ENCODE measurements at regions not wholly inside any gene's neighbourhood (a gene's known extent, or its start where the extent isn't known, plus 50 kb on each side); places are given as distances from the start of the nearest gene placed in this dataset.

DNA sequence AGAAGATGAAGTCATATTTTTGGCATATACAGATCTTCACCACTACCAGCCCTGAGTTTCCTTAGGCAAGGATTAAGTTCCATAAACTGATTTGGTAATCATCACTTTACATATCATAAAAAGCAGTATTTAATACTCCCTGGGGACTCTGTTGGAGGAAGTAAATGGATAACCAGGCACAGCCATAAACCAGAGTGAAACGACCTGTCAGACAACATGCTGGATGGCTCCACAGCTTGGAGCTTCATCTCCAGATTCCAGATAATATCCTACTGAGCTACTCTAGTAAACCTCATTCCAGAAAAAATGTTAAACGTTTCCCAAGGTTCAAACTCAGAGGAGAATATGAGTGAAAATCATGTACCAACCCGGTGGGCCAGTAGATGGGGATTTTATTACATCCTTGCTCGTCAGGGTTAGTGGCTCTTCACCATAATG lies 109.2 kb downstream of the BASP1 start:
- WGBS, 2 donors (ENCODE audit: low coverage in 1 of 2) = 38 to 59% methylated on average over 1 to 4 of the region's 4 CpGs
- Histone ChIP-seq H3K9me3 (no peaks in the 10 kb centered on the region), H3K4me3 (no peak overlapping the region), H3K27me3 (no peaks in the 10 kb centered on the region), H3K4me1 (no peaks in the 10 kb centered on the region), H3K27ac (no peak overlapping the region), H3K36me3 (no peaks in the 10 kb centered on the region)
- TF ChIP-seq POLR2AphosphoS5 (IDR thresholded peaks at IDR 0.05) (no peak), EP300 (IDR thresholded peaks at IDR 0.05) (no peak), POLR2A (IDR thresholded peaks at IDR 0.05) (no peak)
- TF ChIP-seq, protein P1, sequence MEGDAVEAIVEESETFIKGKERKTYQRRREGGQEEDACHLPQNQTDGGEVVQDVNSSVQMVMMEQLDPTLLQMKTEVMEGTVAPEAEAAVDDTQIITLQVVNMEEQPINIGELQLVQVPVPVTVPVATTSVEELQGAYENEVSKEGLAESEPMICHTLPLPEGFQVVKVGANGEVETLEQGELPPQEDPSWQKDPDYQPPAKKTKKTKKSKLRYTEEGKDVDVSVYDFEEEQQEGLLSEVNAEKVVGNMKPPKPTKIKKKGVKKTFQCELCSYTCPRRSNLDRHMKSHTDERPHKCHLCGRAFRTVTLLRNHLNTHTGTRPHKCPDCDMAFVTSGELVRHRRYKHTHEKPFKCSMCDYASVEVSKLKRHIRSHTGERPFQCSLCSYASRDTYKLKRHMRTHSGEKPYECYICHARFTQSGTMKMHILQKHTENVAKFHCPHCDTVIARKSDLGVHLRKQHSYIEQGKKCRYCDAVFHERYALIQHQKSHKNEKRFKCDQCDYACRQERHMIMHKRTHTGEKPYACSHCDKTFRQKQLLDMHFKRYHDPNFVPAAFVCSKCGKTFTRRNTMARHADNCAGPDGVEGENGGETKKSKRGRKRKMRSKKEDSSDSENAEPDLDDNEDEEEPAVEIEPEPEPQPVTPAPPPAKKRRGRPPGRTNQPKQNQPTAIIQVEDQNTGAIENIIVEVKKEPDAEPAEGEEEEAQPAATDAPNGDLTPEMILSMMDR (IDR thresholded peaks at IDR 0.05) = no peak
- no peak for ATAC-seq

DNA sequence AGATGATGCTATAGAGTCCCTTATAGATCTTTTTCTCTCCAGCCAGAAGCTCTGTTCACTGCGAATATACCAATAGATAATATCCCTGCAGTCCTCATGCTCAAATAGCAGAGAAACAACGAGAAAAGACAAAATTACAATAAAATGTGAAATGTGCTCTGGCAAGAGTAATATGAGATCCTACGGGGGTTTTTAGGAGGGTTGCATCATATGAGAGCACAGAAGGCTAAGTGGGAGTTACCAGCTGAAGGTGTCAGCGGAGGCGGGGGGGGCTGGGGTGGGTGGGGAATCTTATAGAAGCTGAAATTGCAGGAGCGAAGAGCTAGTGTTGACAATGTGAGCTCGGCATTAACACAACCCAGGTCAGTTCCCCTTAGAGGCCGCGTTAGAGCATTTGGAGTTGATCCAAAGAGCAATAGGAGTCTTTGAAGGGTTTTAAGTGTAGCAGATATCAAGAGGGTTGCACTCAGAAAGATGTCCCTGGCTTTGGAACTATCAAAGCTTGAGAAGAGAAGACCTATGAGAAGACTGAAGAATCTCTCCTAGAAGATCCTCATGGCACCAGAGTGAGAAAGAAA lies 109.7 kb downstream of the BASP1 start:
- no peak for TF ChIP-seq POLR2AphosphoS5 (IDR thresholded peaks at IDR 0.05)
- no peak for TF ChIP-seq EP300 (IDR thresholded peaks at IDR 0.05)
- TF ChIP-seq, protein P1 (IDR thresholded peaks at IDR 0.05) = no peak
- no peak for TF ChIP-seq POLR2A (IDR thresholded peaks at IDR 0.05)
- Histone ChIP-seq H3K36me3 (no peaks in the 10 kb centered on the region), H3K4me3 (no peak overlapping the region), H3K27ac (no peak overlapping the region), H3K4me1 (no peaks in the 10 kb centered on the region), H3K9me3 (no peaks in the 10 kb centered on the region), H3K27me3 (no peaks in the 10 kb centered on the region)
- ATAC-seq = no peak
- WGBS, 2 donors (ENCODE audit: low coverage in 1 of 2) = 53 to 58% methylated on average over 7 to 8 of the region's 9 CpGs

DNA sequence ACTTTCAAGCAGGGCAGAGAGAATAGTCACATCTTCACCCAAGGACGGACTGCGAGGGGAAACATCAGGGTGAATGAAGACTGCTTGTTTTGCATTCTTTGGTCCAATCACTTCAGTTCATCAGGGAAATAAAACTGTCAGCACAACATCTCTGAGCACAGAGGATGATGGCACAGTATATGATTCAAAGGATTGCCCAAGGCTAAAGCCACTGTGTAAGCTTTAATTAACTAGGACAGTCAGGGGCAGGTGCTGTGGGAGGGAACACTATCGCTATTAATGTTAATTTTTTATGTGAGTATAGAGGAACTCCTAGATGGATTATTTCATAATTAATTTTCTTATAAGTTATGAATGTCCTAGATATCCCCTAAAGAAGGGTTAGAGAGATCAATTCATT lies 112.1 kb downstream of the BASP1 start:
- no peak overlapping the region for H3K4me3 ChIP-seq
- H3K27ac ChIP-seq = no peak overlapping the region
- H3K4me1 ChIP-seq = no peaks in the 10 kb centered on the region
- TF ChIP-seq POLR2AphosphoS5 (IDR thresholded peaks at IDR 0.05) (no peak), POLR2A (IDR thresholded peaks at IDR 0.05) (no peak), EP300 (IDR thresholded peaks at IDR 0.05) (no peak)
- TF ChIP-seq, protein P1 (IDR thresholded peaks at IDR 0.05) = no peak
- WGBS, 2 donors (ENCODE audit: low coverage in 1 of 2) = 87 to 95% methylated on average over 2 to 3 of the region's 3 CpGs
- no peaks in the 10 kb centered on the region for H3K36me3 ChIP-seq
- ATAC-seq = no peak
- H3K27me3 ChIP-seq = no peaks in the 10 kb centered on the region
- no peaks in the 10 kb centered on the region for H3K9me3 ChIP-seq

DNA sequence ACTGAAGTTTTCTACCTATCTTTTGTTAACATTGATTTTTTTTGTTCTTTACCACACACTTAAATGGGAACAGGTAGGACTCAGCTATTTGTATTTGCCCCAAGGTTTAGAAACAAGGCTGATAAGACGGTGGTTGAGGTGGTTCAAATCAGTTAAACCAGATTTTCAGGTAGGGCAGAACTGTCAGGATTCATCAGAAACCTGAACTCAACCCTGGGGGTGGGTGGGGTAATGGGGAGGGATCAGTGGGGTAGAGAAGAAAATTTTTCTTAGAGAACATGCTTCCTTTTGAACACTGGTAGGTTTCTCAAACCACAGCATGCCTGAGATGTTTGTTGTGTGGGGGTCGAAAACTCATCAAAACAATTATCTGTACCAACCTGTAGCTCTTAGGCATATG lies 113.0 kb downstream of the BASP1 start:
- H3K9me3 ChIP-seq = no peaks in the 10 kb centered on the region
- H3K4me3 ChIP-seq = no peak overlapping the region
- TF ChIP-seq POLR2AphosphoS5 (IDR thresholded peaks at IDR 0.05) (no peak), POLR2A (IDR thresholded peaks at IDR 0.05) (no peak), EP300 (IDR thresholded peaks at IDR 0.05) (no peak)
- TF ChIP-seq, protein P1 (IDR thresholded peaks at IDR 0.05) = no peak
- no peaks in the 10 kb centered on the region for H3K27me3 ChIP-seq
- ATAC-seq = no peak
- whole genome bisulfite sequencing, 2 donors (ENCODE audit: low coverage in 1 of 2) = 17 to 74% methylated on average over 1 to 2 of the region's 2 CpGs
- H3K4me1 ChIP-seq = no peaks in the 10 kb centered on the region
- no peaks in the 10 kb centered on the region for H3K36me3 ChIP-seq
- no peak overlapping the region for H3K27ac ChIP-seq

DNA sequence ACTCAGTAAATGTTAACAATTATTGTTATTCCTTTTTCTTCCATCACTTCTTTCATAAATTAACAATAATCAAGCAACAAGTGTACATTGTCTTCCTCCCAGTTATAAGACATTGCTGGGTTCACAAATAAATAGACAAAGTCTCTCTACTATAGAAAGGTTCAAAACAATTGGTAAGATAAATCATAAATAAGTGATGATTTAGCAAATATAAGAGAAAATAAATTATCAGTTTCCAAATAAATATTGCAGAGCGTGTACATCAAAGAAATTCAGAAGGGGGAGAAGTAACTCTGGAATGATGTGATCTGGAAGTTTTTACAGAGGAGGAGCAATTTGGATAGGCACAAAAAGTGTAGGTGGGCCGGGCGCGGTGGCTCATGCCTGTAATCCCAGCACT lies 114.2 kb downstream of the BASP1 start:
- Histone ChIP-seq H3K27ac (no peak overlapping the region), H3K9me3 (no peaks in the 10 kb centered on the region), H3K4me1 (no peaks in the 10 kb centered on the region), H3K27me3 (no peaks in the 10 kb centered on the region), H3K4me3 (no peak overlapping the region), H3K36me3 (no peaks in the 10 kb centered on the region)
- WGBS, 2 donors (ENCODE audit: low coverage in 1 of 2) = 79 to 82% methylated on average over 2 to 4 of the region's 4 CpGs
- no peak for TF ChIP-seq EP300 (IDR thresholded peaks at IDR 0.05)
- no peak for TF ChIP-seq POLR2AphosphoS5 (IDR thresholded peaks at IDR 0.05)
- TF ChIP-seq, protein P1 (IDR thresholded peaks at IDR 0.05) = no peak
- no peak for TF ChIP-seq POLR2A (IDR thresholded peaks at IDR 0.05)
- no peak for ATAC-seq
